GM23338 (cell line): ENCODE measurements at regions not wholly inside any gene's neighbourhood (a gene's known extent, or its start where the extent isn't known, plus 50 kb on each side); places are given as distances from the start of the nearest gene placed in this dataset.

ENCODE experiments used
- EZH2 ChIP-seq: fragments of 200-600 bp; sonication (generic); IDR thresholded peaks from one replicate; pipeline ENCODE4 v1.8.0; 2017; ENCODE audit warnings: antibody characterized with exemption, mild to moderate bottlenecking, low read depth; ENCODE audit not compliant: unreplicated experiment
- POLR2AphosphoS5 ChIP-seq: IDR thresholded peaks from 2 replicates; pipeline ENCODE4 v1.6.1; 2016; ENCODE audit warnings: antibody characterized with exemption, low read depth
- TF ChIP-seq, protein P1 (sequence below), 2 experiments: fragments of 200-600 bp in 1 of 2; sonication (generic) in 1 of 2; conservative IDR thresholded peaks; 2 replicates each; pipeline versions ENCODE4 v1.5.1 to v1.6.1; 2016 to 2017; ENCODE audit warnings: antibody characterized with exemption in 2 of 2, low read depth in 2 of 2, mild to moderate bottlenecking in 2 of 2, moderate library complexity in 1 of 2
- TF ChIP-seq, protein P2 (sequence below): IDR thresholded peaks from one replicate; pipeline ENCODE4 v1.6.1; 2018; ENCODE audit warnings: antibody characterized with exemption; ENCODE audit not compliant: unreplicated experiment

DNA sequence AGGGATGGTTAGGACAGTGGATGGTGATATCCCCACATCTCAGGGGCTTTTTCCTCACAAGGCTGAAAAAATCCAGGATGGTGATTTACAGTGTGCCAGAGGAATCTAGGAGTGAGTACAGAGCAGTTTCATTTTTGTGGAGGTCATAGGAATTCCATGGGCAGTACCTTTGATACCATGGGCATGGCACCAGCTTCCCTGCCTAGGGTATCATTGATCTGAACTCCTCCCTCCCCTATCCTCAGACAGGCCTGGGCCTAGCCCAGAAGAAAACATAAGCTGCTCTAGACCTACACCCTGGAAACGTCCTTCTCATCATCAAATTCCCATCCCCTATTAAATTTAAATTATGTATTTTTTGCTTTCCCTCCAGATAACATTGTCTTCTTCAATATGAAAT lies 136.3 kb upstream of the KLHL29 start:
- TF ChIP-seq, protein P1, sequence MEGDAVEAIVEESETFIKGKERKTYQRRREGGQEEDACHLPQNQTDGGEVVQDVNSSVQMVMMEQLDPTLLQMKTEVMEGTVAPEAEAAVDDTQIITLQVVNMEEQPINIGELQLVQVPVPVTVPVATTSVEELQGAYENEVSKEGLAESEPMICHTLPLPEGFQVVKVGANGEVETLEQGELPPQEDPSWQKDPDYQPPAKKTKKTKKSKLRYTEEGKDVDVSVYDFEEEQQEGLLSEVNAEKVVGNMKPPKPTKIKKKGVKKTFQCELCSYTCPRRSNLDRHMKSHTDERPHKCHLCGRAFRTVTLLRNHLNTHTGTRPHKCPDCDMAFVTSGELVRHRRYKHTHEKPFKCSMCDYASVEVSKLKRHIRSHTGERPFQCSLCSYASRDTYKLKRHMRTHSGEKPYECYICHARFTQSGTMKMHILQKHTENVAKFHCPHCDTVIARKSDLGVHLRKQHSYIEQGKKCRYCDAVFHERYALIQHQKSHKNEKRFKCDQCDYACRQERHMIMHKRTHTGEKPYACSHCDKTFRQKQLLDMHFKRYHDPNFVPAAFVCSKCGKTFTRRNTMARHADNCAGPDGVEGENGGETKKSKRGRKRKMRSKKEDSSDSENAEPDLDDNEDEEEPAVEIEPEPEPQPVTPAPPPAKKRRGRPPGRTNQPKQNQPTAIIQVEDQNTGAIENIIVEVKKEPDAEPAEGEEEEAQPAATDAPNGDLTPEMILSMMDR (conservative IDR thresholded peaks at IDR 0.05; ENCODE audit: low read depth in 2 of 2) = no peak
- no peak for TF ChIP-seq EZH2
- TF ChIP-seq, protein P2, sequence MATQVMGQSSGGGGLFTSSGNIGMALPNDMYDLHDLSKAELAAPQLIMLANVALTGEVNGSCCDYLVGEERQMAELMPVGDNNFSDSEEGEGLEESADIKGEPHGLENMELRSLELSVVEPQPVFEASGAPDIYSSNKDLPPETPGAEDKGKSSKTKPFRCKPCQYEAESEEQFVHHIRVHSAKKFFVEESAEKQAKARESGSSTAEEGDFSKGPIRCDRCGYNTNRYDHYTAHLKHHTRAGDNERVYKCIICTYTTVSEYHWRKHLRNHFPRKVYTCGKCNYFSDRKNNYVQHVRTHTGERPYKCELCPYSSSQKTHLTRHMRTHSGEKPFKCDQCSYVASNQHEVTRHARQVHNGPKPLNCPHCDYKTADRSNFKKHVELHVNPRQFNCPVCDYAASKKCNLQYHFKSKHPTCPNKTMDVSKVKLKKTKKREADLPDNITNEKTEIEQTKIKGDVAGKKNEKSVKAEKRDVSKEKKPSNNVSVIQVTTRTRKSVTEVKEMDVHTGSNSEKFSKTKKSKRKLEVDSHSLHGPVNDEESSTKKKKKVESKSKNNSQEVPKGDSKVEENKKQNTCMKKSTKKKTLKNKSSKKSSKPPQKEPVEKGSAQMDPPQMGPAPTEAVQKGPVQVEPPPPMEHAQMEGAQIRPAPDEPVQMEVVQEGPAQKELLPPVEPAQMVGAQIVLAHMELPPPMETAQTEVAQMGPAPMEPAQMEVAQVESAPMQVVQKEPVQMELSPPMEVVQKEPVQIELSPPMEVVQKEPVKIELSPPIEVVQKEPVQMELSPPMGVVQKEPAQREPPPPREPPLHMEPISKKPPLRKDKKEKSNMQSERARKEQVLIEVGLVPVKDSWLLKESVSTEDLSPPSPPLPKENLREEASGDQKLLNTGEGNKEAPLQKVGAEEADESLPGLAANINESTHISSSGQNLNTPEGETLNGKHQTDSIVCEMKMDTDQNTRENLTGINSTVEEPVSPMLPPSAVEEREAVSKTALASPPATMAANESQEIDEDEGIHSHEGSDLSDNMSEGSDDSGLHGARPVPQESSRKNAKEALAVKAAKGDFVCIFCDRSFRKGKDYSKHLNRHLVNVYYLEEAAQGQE = no peak
- no peak for TF ChIP-seq POLR2AphosphoS5
